GF-D8 (cell line): ENCODE measurements at regions not wholly inside any gene's neighbourhood (a gene's known extent, or its start where the extent isn't known, plus 50 kb on each side); places are given as distances from the start of the nearest gene placed in this dataset.
A peak's percentile ranks its signal among the peaks of the same experiment; 100 is the strongest.
"Not testable (repeated sequence)": the region's sequence is repeated elsewhere in the genome, so short reads cannot be mapped to it uniquely, and the experiment has no call there.

ENCODE experiments used
- DNase-seq: peaks from one replicate; lab custom pipeline; 2025; lab: John Stamatoyannopoulos, UW

DNA sequence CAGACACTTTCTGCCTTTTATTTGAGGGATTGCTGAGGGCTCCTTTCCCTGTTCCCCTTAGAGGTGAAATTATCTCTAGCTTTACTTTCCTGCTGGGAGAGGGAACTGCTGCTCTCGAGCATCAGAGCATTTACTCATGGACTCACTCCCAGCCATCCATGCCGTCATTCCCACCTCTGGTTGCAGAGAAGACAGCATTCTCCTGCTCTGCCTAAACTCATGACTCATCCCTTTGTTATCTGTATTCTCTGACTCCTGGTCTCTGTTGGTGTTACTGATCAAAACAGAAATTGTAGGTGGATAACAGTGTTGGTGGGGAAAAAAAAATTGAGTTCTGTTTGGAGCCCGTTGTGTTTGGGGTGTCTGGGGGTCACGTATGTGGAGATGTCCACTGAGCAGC, 159.3 kb downstream of the TTC8 start:
- DNase-seq: no peak

DNA sequence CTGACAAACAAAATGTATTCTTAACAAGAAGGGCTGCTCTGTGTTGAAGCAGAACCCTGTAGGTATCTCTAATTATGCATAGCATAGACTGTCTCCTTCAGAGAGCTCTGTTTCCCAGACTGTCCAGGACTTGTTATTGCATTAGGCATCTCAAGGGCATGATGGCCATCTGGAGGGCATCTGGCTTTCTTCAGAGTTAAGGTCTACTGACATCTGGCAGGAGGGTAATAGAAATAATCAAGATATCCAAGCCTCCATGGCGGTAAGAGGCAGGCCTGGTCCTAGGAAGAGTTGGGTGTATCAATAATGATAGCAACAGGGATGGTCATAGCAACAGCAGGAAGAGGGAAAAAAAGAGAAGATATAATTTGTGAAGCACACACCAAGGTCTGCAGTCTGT, 161.2 kb downstream of the TTC8 start:
- DNase-seq: no peak

- no peak for DNase-seq
Observed at GRCh38 chr14:88986146-88986841, 161.8 kb downstream of the TTC8 start.

- not testable (repeated sequence) for DNase-seq
Observed at GRCh38 chr14:88986908-88987307, 162.5 kb downstream of the TTC8 start.

DNA sequence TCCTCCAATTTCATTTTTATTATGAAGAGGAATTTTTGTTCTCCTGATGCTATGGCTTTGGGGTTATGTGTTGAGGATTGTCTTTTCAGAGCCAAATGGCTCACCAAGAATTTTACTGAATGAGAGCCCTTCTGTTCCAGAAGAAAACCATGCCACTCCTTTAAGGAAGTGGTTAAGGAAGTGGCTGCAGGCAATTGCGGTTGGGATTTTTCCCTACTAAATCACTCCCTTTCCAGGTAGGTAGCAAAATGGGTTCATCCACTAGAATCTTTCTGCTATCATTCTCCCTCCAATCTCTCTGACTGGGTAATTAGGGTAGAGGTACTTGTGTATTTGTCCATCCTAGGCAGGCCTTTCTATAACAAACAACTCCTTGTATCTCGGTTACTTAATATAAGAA, 163.1 kb downstream of the TTC8 start:
- no peak for DNase-seq

- DNase-seq: no peak
Observed at GRCh38 chr14:88989911-88990310, 165.5 kb downstream of the TTC8 start.

DNA sequence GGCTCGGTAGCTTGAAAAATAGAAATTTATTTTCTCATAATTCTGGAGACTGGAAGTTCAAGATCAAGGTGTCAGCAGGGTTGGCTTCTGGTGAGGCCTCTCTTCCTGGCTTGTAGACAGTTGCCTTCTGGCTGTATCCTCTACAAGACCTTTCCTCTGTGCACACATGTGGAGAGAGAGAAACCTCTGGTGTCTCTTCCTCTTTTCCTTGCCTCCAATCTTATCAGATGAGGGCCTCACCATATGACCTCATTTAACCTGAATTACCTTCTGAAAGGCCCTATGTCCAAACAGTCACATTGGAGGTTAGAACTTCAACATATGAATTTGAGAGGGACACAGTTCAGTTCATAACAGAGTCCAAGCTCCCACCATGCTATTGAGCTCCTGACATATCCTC, 166.4 kb downstream of the TTC8 start:
- no peak for DNase-seq

DNA sequence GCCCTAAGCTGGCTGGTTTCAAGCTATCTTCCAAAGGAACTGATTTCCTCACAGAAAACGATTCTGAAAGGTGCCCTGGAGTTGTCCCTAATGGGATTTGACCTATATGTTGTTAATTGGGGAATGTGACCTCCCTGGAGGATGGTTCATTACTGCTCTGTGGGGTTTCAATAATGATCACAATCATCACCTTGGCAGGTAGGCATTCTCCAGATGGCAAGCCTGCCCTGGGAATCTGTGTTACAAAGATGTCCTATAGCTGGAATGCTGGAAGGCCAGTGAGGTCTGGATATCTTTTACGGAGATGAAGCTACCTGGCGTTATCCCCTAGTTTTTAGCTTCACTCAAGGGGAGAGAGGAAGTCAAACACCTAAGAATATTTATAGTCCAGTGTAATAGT, 167.6 kb downstream of the TTC8 start:
- DNase-seq: no peak

GRCh38 chr14:88993946-88994345, 169.5 kb downstream of the TTC8 start:
- no peak for DNase-seq

DNA sequence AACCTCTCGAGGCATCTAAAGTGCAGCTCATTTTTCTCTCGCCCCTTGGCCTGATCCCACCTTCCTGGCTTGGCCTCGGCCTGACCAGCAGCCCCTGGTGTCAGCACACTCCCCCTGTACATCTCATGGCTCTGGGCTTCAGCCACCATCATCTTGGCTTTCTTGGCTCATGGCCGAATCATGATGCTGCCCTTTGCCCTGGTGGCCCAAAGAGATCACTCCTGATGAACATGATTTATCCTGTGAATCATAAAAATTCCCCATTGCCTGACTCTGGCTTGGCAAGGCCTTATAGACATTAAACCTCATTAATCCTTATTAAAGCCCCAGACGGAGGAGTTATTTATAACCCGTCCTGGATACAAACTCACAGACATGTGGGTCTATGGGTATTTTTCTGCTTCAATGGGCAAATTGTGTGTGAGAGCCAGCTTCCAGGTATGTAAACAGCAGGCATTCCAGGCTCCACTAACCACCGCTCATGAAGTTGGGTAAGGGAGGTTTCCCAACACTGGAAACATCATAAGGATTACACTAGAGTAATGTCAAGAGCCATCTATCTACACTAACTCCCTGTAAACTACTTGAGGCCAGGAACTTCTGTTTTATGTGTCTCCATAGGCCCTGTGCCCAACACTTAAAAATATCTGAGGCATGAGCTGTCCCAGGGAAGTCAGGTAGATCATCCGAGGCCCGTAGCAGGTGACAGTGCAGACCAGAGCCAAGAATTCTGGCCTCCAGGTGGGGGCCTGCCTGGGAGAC, 171.2 kb downstream of the TTC8 start:
- no peak for DNase-seq

- no peak for DNase-seq
Observed at GRCh38 chr14:88998027-88998426, 173.6 kb downstream of the TTC8 start.

DNA sequence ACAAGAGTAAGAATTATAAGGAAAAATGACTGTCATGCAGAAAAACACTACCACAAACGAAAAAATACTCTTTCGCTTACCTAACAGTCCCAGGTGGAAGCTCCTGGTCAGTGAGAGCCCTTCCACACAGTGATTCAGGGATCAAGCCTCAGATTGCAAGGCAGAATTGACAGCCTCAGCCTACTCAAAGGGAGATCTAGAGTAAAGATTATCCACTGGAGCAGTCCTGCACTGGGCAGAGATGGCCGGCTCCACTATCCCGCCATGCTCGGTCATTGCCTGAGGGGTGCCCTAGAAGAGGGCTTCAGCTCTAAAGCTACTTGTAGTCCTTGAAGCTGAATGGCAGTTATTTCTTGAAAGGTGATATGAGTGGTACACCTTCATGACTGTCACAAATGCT, 174.7 kb downstream of the TTC8 start:
- DNase-seq: no peak

GRCh38 chr14:89000007-89000942, 175.8 kb downstream of the TTC8 start:
- DNase-seq: peak; percentile 72

DNA sequence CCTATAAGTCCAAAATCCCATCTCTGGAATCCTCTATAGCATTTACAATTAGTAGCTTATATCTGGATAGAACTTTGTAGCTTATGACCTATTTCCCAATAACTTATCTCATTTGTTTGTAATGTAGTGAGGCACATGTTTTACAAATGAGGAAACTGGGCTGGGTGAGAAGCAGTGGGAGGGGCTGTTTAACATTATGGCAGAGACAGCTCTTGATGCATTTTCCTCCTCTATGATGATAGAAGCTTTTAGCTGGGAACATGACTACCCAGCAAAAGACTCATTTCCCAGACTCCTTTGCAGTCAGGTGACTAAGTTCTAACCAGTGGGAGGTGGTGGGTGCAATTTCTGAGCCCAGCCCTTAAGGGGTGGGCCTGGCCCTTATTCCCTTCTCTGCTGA, 179.7 kb downstream of the TTC8 start:
- DNase-seq: no peak

GRCh38 chr14:89007906-89008305, 183.5 kb downstream of the TTC8 start:
- DNase-seq: no peak

- DNase-seq: no peak
Observed at GRCh38 chr14:89011355-89012281, 187.2 kb downstream of the TTC8 start.

- DNase-seq: no peak
Observed at GRCh38 chr14:89012282-89013097, 188.0 kb downstream of the TTC8 start.

GRCh38 chr14:89013098-89013504, 188.7 kb downstream of the TTC8 start:
- no peak for DNase-seq

- DNase-seq: no peak
Observed at GRCh38 chr14:89013698-89014568, 189.5 kb downstream of the TTC8 start.

DNA sequence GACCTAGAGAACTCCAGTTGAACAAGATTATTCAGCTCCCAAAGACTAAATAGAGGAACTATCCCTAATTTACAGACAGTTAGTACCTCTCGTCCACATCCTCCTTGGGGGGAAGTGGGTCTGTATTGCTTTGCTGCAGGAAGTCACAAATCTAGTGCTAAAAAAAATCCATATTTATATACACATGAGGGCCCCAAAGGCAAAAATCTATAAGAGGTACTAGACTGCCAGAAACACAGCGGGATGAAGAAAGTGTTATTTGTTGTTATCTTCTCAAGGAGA, 190.1 kb downstream of the TTC8 start:
- DNase-seq: no peak
